PC-3 (cell line): ENCODE measurements at regions not wholly inside any gene's neighbourhood (a gene's known extent, or its start where the extent isn't known, plus 50 kb on each side); places are given as distances from the start of the nearest gene placed in this dataset.
"Not testable (repeated sequence)": the region's sequence is repeated elsewhere in the genome, so short reads cannot be mapped to it uniquely, and the experiment has no call there.

ENCODE experiments used
- ATAC-seq: fragments of 200-7000 bp; cut with Tn5 transposase; 2 replicates; pipeline ENCODE4 v1.9.1; 2020; ENCODE audit warnings: mild to moderate bottlenecking, moderate library complexity
- BruUV-seq: library from RNA; stranded (reverse); fragments of 400-500 nt; replicated peaks from 2 replicates; lab custom pipeline; 2021; lab: Mats Ljungman, UMichigan
- CTCF ChIA-PET: fragments of 300-600 bp; sonication (Branson Sonifier 250); formaldehyde crosslinking; loops from one replicate; lab custom pipeline; 2022; ENCODE audit warnings: antibody characterized with exemption; lab: Charles Lee
- POLR2A ChIA-PET: fragments of 300-600 bp; sonication (Branson Sonifier 250); formaldehyde crosslinking; loops from one replicate; lab custom pipeline; 2022; ENCODE audit warnings: antibody characterized with exemption; ENCODE audit not compliant: unreplicated experiment; lab: Charles Lee
- DNase-seq: peaks from one replicate; pipeline ENCODE4 v3.0.0-alpha.2; 2015
- H2AFZ ChIP-seq: fragments of 300-600 bp; sonication (generic); 2 replicates; pipeline ENCODE4 v1.6.0; 2016; ENCODE audit warnings: antibody characterized with exemption, low read length
- H3F3A ChIP-seq: fragments of 300-600 bp; sonication (generic); one replicate; pipeline ENCODE4 v1.6.0; 2017; ENCODE audit warnings: antibody characterized with exemption, low read length, control low read depth, mild to moderate bottlenecking; ENCODE audit not compliant: unreplicated experiment
- H3K27ac ChIP-seq: fragments of 300-600 bp; sonication (generic); 2 replicates; pipeline ENCODE4 v1.5.1; 2016; ENCODE audit warnings: mild to moderate bottlenecking, low read length
- H3K27me3 ChIP-seq: fragments of 300-600 bp; sonication (generic); 2 replicates; pipeline ENCODE4 v1.6.1; 2016; ENCODE audit warnings: low read length, mixed read lengths
- H3K36me3 ChIP-seq: fragments of 300-600 bp; sonication (generic); 2 replicates; pipeline ENCODE4 v1.6.1; 2016; ENCODE audit warnings: low read depth, mixed run types, low read length, mixed read lengths
- H3K4me1 ChIP-seq: fragments of 300-600 bp; sonication (generic); 2 replicates; pipeline ENCODE4 v1.5.1; 2016; ENCODE audit warnings: low read length; ENCODE audit not compliant: insufficient read depth
- H3K4me2 ChIP-seq: fragments of 300-600 bp; sonication (generic); 2 replicates; pipeline ENCODE4 v1.6.0; 2016; ENCODE audit warnings: low read length
- H3K4me3 ChIP-seq: fragments of 300-600 bp; sonication (generic); 2 replicates; pipeline ENCODE4 v1.5.1; 2016; ENCODE audit warnings: mild to moderate bottlenecking, low read length, mixed read lengths
- H3K79me2 ChIP-seq: fragments of 300-600 bp; sonication (generic); 2 replicates; pipeline ENCODE4 v1.6.1; 2017; ENCODE audit warnings: low read length, mixed read lengths
- H3K9ac ChIP-seq: fragments of 300-600 bp; sonication (generic); 2 replicates; pipeline ENCODE4 v1.6.0; 2016; ENCODE audit warnings: mild to moderate bottlenecking, low read length
- H3K9me2 ChIP-seq: fragments of 300-600 bp; sonication (generic); replicated peaks from 2 replicates; pipeline ENCODE4 v1.6.1; 2016; ENCODE audit warnings: mixed run types, low read length, mixed read lengths
- H3K9me3 ChIP-seq: fragments of 300-600 bp; sonication (generic); 2 replicates; pipeline ENCODE4 v1.6.1; 2016; ENCODE audit warnings: low read length, mixed read lengths
- H4K20me1 ChIP-seq: fragments of 300-600 bp; sonication (generic); 2 replicates; pipeline ENCODE4 v1.6.1; 2016; ENCODE audit warnings: low read length, mixed read lengths
- CTCF ChIP-seq: fragments of 300-600 bp; sonication (generic); conservative IDR thresholded peaks from 2 replicates; pipeline ENCODE4 v1.5.1; 2017; ENCODE audit warnings: antibody characterized with exemption, low read depth, mild to moderate bottlenecking, low read length
- EZH2 ChIP-seq: fragments of 300-600 bp; sonication (generic); IDR thresholded peaks from one replicate; pipeline ENCODE4 v1.6.1; 2017; ENCODE audit warnings: antibody characterized with exemption, mild to moderate bottlenecking, low read length; ENCODE audit not compliant: unreplicated experiment
- EZH2phosphoT487 ChIP-seq: fragments of 300-600 bp; sonication (generic); IDR thresholded peaks from 2 replicates; pipeline ENCODE4 v1.6.1; 2018; ENCODE audit warnings: mild to moderate bottlenecking, antibody characterized with exemption, low read length, borderline replicate concordance
- intact Hi-C: fragments of 100-400 bp; cut with micrococcal nuclease; formaldehyde crosslinking; loops from 2 replicates; pipeline ENCODE4 v1.9.0; 2023

GRCh38 chr1:844472-845026 is 79.2 kb upstream of the SAMD11 start:
- Histone ChIP-seq H4K20me1 (no peaks in the 10 kb centered on the region), H3K36me3 (no peaks in the 10 kb centered on the region), H3K4me1 (no peaks in the 10 kb centered on the region), H3K9ac (no peak overlapping the region), H3K4me3 (no peak overlapping the region), H3K27ac (no peak overlapping the region), H3K9me2 (no peaks in the 10 kb centered on the region), H2AFZ (no peak overlapping the region), H3K4me2 (no peak overlapping the region), H3K9me3 (no peaks in the 10 kb centered on the region), H3K27me3 (no peaks in the 10 kb centered on the region), H3K79me2 (no peaks in the 10 kb centered on the region), H3F3A (no peaks in the 10 kb centered on the region)
- intact Hi-C loops = no loop called here
- no peak for DNase-seq
- ChIA-PET CTCF (no interaction called here), POLR2A (no interaction called here)
- ATAC-seq = no peak
- BruUV-seq = no TSS peak
- TF ChIP-seq CTCF (no peak), EZH2phosphoT487 (no peak), EZH2 (no peak)

- H3K79me2 ChIP-seq, H3K4me2 ChIP-seq, H2AFZ ChIP-seq, H3K4me3 ChIP-seq, H4K20me1 ChIP-seq, H3K9me2 ChIP-seq, H3K27ac ChIP-seq, H3K27me3 ChIP-seq, H3K36me3 ChIP-seq, ATAC-seq, H3F3A ChIP-seq, H3K9ac ChIP-seq, intact Hi-C loops, H3K9me3 ChIP-seq, BruUV-seq, CTCF ChIA-PET, POLR2A ChIA-PET, H3K4me1 ChIP-seq: not testable (repeated sequence)
- DNase-seq = peak; percentile 1
Observed at GRCh38 chr1:845641-846040, 78.1 kb upstream of the SAMD11 start.

DNA sequence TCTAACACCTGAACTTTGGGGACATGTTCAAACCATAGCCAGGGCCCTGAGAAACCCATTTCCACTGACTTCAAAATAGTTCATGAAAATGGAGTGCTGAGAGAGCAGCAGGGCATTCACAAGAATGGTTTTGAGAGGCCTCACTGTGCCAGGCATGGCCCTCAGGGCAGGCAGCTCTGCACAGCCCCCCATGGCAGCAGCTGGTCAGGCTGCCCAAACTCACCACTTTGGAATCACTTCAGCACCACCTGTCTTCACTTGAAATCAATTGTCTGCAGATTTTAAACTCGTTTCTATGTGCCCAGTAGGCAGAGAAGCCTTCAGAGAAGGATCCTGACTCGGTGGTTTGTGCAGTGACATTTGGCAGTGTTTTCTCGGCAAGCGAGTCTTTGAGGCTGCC is 73.8 kb upstream of the SAMD11 start:
- H2AFZ ChIP-seq, H3K9me2 ChIP-seq, DNase-seq, H3K27me3 ChIP-seq, H3K79me2 ChIP-seq, H3K9ac ChIP-seq, H3K9me3 ChIP-seq, ATAC-seq, H3F3A ChIP-seq, intact Hi-C loops, BruUV-seq, H3K4me1 ChIP-seq, H3K4me3 ChIP-seq, H3K27ac ChIP-seq, H3K36me3 ChIP-seq, POLR2A ChIA-PET, CTCF ChIA-PET, H3K4me2 ChIP-seq, H4K20me1 ChIP-seq: not testable (repeated sequence)

- CTCF ChIA-PET, H3K27me3 ChIP-seq, POLR2A ChIA-PET, intact Hi-C loops, ATAC-seq, H2AFZ ChIP-seq, H3K79me2 ChIP-seq, H3K27ac ChIP-seq, H3K9ac ChIP-seq, H3K9me3 ChIP-seq, DNase-seq, H3K4me3 ChIP-seq, H4K20me1 ChIP-seq, H3K4me1 ChIP-seq, H3K9me2 ChIP-seq, H3K36me3 ChIP-seq, BruUV-seq, H3K4me2 ChIP-seq, H3F3A ChIP-seq: not testable (repeated sequence)
Observed at GRCh38 chr1:850318-850717, 73.4 kb upstream of the SAMD11 start.

DNA sequence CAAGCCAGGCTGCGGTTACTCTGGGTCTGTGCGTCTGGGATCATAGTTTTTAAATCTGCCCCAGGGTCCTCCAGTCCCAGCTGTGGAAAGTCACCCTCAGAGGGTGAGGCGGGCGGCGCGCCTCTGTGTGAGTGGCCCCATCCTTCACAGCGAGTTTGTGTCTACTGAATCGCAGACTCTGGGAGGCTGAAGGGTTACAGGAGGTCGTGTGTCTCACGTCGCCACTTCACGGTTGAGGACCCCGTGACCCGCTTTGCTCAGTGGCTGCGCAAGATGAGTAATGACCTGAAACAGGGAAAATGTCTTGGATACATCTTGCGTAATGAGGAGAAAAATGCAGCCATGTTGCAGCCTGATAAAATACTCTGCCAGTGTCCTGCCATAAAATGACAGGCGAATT is 72.3 kb upstream of the SAMD11 start:
- CTCF ChIA-PET, ATAC-seq, H3K9me2 ChIP-seq, DNase-seq, H3K9me3 ChIP-seq, H3K4me3 ChIP-seq, H3K9ac ChIP-seq, BruUV-seq, H3K27ac ChIP-seq, H3K79me2 ChIP-seq, H2AFZ ChIP-seq, H3K36me3 ChIP-seq, POLR2A ChIA-PET, H3K4me1 ChIP-seq, H3K27me3 ChIP-seq, intact Hi-C loops, H3F3A ChIP-seq, H4K20me1 ChIP-seq, H3K4me2 ChIP-seq: not testable (repeated sequence)

DNA sequence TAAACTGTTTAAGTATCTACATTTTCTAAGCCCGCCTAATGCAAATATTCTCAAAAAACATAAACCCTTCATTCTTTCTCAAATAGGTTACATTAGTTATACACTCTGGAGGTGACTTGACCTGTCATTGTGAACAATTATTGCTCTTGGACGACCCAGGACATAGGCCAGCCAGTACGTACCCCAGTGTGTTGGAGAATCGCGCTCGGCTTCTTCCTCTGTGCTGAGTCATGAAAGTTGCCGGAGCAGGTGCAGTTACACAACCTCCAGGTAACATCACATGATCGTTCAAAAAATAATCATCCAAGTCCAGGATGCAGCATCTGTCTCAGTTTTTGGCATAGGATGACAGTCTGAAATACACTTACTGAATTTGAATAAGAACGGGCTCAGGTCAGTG is 71.9 kb upstream of the SAMD11 start:
- H3K79me2 ChIP-seq, H3K27me3 ChIP-seq, CTCF ChIA-PET, H3K9me2 ChIP-seq, BruUV-seq, H3K36me3 ChIP-seq, DNase-seq, POLR2A ChIA-PET, ATAC-seq, H3F3A ChIP-seq, H3K9ac ChIP-seq, H2AFZ ChIP-seq, H3K27ac ChIP-seq, H4K20me1 ChIP-seq, H3K4me1 ChIP-seq, intact Hi-C loops, H3K4me3 ChIP-seq, H3K9me3 ChIP-seq, H3K4me2 ChIP-seq: not testable (repeated sequence)
